ENCODE measurements at regions not wholly inside any gene's neighbourhood (a gene's known extent, or its start where the extent isn't known, plus 50 kb on each side); places are given as distances from the start of the nearest gene placed in this dataset.

DNA sequence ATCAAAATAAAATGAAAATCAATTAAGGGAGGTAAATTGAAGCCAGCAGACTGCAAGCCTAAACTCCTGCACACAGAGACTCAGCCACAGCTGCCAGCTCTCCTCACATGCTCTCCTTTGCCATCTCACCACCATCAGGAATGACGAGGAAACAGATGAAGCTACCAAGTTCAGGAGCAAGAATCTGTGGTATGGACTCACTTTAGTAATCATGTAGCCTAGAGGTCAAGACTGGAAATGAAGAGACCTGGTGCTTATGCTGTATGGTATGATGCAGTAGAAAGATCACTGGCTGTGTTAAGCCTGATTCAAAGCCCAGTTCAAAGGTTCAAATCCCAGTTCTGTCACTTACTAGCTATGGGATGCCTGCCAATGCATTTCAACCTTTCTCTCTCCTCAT is 78.9 kb upstream of the CAMK1G start:
- DNase-seq, result no peak

DNA sequence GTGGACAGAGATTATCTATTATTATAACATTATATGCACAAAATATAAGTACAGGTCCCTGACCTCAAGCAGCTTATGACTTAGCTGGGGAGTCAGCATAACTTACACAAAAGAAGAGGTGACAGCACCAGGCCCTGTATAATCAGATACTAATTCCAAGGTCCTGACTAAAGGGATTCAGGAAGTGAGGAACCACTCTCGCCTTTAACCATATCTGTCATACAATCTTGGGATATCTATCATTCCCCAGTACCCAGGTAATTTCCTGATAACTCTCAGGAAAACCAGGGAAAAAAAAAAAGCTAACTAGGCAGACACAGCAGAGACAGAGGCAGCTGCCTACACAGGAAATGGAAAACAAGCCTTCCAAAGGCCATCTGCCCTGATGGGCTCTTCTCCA is 78.5 kb upstream of the CAMK1G start:
- no peak for DNase-seq

DNA sequence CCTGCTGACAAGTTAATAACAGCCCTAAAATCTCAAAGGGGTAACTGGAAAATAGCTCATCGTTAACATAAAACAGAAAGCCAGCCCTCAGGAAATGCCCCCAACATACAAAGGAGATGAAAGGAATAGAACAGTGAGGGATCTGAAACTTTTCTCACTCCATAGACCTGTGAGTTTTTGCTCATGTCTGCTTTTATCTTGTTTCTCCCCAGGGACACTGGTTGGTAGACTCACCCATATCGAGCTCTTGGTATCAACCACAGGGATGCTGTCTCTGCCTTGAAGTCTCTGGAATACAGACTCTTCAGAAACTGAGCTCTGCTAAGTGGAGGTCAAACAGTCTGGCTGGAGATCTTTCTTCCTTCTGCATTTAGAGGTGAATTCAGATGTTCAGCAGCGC is 77.4 kb upstream of the CAMK1G start:
- DNase-seq, result no peak

- DNase-seq, result no peak
Observed at GRCh38 chr1:209509039-209509438, 74.5 kb upstream of the CAMK1G start.

DNA sequence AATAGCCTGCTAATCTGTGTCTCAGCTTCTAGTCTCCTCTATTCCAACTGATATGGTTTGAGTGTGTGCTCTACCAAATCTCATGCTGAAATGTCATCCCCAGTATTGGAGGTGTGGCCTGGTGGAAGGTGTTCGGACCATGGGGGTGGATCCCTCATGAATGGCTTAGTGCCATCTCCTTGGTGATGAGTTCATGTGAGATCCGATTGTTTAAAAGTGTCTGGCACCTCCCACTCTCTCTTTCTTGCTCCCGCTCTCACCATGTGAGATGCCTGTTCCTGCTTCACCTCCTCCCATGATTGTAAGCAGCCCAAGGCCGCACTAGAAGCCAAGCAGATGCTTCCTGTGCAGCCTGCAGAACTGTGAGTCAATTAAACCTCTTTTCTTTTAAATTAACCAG is 73.5 kb upstream of the CAMK1G start:
- DNase-seq, result no peak

DNA sequence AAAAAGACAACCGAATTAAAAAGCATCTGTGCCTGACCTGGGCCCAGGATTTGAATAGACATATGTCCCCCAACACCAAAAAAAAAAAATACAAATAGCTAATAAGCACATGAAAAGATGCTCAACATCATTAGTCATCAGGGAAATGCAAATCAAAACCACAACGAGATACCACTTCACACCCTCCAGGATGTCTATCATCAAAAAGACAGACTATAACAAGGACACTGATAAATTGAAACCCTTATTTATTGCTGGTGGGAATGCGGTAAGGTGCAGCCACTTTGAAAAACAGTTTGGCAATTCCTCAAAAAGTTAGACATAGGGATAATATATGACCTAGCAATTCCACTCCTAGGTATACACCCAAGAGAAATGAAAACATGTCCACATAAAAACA is 72.3 kb upstream of the CAMK1G start:
- no peak for DNase-seq

DNA sequence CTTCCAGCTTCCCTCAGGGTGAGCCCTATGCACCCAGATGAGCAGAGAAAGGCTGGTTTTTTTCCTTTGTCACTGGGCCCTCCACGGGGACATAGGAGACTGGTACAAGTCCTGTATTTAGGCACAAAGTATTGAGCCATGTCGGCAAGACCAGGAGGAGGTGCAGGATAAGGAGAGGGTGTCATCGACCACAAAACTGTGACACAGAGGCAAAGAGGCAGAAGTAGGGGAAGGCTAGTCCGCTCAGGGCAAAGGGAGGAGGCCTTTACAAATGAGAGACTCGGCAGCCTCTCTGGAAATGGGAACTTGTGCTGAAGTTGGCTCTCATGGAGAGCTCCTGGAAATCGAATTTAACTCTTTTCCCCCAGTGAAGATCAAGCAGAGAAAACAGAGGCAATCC is 70.7 kb upstream of the CAMK1G start:
- DNase-seq, result no peak

- DNase-seq, result peak; percentile 51
Observed at GRCh38 chr1:209513226-209513625, 70.3 kb upstream of the CAMK1G start.

DNA sequence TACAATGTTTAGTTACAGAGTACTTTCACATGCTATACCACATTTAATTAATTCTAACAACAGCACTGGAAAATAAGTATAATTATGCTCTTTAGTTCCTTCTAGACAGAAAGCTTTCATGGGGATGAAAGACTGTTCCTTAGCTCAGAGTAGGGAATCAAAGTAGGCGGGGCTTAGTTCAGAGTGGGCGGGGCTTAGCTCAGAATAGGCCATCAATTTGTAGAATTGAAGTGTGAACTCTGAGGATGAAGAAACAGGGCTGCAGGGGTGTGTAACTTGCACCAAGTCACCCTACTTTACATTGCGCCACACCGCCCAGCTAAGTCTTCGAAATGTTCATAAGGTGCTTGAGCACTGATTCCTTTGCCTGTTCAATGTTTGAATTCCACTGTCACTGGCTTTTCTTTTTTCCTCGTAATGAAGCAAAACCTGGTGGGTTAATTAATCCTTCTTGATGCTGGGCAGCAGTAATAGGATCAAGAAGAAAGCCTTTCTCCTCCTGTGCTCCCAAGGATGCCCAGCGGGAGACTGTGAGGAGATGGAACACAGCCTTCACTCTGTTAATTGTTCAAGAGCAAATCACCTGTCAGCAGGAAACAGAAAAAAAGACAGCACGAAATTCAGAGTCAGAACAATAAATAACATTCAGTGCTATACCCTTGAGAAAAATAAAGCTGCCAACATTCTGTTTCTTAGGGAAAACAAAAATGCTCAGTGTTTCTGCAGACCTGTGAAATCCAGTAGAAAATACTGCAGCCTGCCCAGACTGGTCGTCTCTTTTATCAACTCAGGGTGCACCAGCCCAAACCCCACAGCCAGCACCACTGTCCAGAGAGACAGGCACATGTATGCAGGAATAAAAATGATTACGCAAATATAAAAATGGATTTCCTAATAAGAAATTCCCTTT is 66.5 kb upstream of the CAMK1G start:
- DNase-seq, result peak; percentile 58

- DNase-seq, result no peak
Observed at GRCh38 chr1:209517681-209518050, 65.8 kb upstream of the CAMK1G start.

- no peak for DNase-seq
Observed at GRCh38 chr1:209519786-209520185, 63.7 kb upstream of the CAMK1G start.

- no peak for DNase-seq
Observed at GRCh38 chr1:209522826-209523225, 60.7 kb upstream of the CAMK1G start.

GRCh38 chr1:209526137-209526536 is 57.4 kb upstream of the CAMK1G start:
- DNase-seq, result no peak

DNA sequence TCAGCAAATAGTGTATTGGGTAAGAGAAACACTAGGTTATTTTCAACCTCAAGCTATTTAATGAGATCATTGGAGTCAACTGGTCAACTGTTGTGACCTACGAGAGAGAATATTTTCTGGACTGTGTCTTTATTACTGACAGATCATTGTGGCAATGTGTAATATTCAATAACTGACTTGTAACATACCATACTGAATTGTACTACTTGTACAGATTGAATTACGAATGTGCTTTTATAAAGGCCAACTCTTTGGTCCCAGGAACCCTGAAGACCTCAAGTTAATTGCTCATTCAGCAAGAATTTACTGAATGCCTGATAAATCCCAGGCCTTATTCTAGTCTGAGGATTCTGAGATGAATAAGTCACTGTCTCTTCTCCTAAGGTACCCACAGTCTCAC is 56.1 kb upstream of the CAMK1G start:
- no peak for DNase-seq

GRCh38 chr1:209527993-209528717 is 55.4 kb upstream of the CAMK1G start:
- no peak for DNase-seq

DNA sequence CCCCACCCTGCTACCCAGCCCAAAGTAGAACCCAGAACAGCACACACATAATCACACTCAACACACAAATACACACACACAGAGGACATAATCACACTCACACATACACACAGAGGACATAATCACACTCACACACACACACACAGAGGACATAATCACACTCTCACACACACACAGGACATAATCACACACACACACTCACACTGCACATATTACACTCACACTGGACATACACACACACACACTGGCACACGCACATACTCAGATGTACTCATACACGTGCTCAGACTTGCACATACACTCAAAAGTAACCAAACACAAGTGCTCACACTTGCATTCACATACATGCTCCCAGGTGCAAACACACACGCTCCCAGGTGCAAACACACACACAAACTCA is 54.3 kb upstream of the CAMK1G start:
- no peak for DNase-seq

GRCh38 chr1:209531006-209531405 is 52.5 kb upstream of the CAMK1G start:
- DNase-seq, result no peak

- DNase-seq, result no peak
Observed at GRCh38 chr1:209531549-209531948, 52.0 kb upstream of the CAMK1G start.

Measured in eye (tissue), 1 donor.